ENCODE measurements at regions not wholly inside any gene's neighbourhood (a gene's known extent, or its start where the extent isn't known, plus 50 kb on each side); places are given as distances from the start of the nearest gene placed in this dataset.

GRCh38 chr11:39249566-39250365 lies 2209.7 kb downstream of the LRRC4C start:
- ChIA-PET POLR2A (no interaction called here), CTCF (no interaction called here)
- Mint-ChIP-seq H3K9me3 (peaks cover 7% of the 10 kb centered on the region), H3K36me3 (ENCODE audit: low read depth) (no peaks in the 10 kb centered on the region), H3K4me1 (ENCODE audit: low read depth) (no peaks in the 10 kb centered on the region), H3K27me3 (no peaks in the 10 kb centered on the region), H3K27ac (no peak overlapping the region), H3K4me3 (no peak overlapping the region)
- no peak for DNase-seq
- no peak for TF ChIP-seq CTCF (IDR thresholded peaks at IDR 0.05)
- intact Hi-C loops (cut with micrococcal nuclease): no loop called here
- ATAC-seq: no peak

- ATAC-seq (no peak), DNase-seq (no peak)
- intact Hi-C loops (cut with micrococcal nuclease): no loop called here
- no peak overlapping the region for H3K27ac Mint-ChIP-seq
- CTCF ChIA-PET: no interaction called here
- TF ChIP-seq CTCF (IDR thresholded peaks at IDR 0.05): no peak
- H3K27me3 Mint-ChIP-seq: no peaks in the 10 kb centered on the region
- H3K4me1 Mint-ChIP-seq (ENCODE audit: low read depth): no peaks in the 10 kb centered on the region
- H3K36me3 Mint-ChIP-seq (ENCODE audit: low read depth): no peaks in the 10 kb centered on the region
- no peaks in the 10 kb centered on the region for H3K9me3 Mint-ChIP-seq
- no peak overlapping the region for H3K4me3 Mint-ChIP-seq
- POLR2A ChIA-PET: no interaction called here
These were observed 2211.8 kb downstream of the LRRC4C start for GRCh38 chr11:39247570-39248137.

GRCh38 chr11:39239553-39239952 lies 2219.9 kb downstream of the LRRC4C start:
- Mint-ChIP-seq H3K27ac (no peak overlapping the region), H3K4me1 (ENCODE audit: low read depth) (no peaks in the 10 kb centered on the region), H3K9me3 (peaks cover 14% of the 10 kb centered on the region), H3K27me3 (no peaks in the 10 kb centered on the region), H3K36me3 (ENCODE audit: low read depth) (no peaks in the 10 kb centered on the region), H3K4me3 (no peak overlapping the region)
- intact Hi-C loops (cut with micrococcal nuclease): loop anchor here (10.0 kb wide), 1 partner anchor 65 kb away; no protein-coding TSS in a partner anchor
- ChIA-PET POLR2A (no interaction called here), CTCF (no interaction called here)
- ATAC-seq (no peak), DNase-seq (no peak)
- TF ChIP-seq CTCF (IDR thresholded peaks at IDR 0.05): no peak

- no peaks in the 10 kb centered on the region for H3K36me3 Mint-ChIP-seq (ENCODE audit: low read depth)
- CTCF ChIA-PET: no interaction called here
- intact Hi-C loops (cut with micrococcal nuclease): loop anchor here (10.0 kb wide), 1 partner anchor 62 kb away; no protein-coding TSS in a partner anchor
- no peaks in the 10 kb centered on the region for H3K27me3 Mint-ChIP-seq
- H3K4me3 Mint-ChIP-seq: no peak overlapping the region
- H3K9me3 Mint-ChIP-seq: peaks cover 23% of the 10 kb centered on the region
- ATAC-seq (no peak), DNase-seq (no peak)
- H3K4me1 Mint-ChIP-seq (ENCODE audit: low read depth): no peaks in the 10 kb centered on the region
- no peak overlapping the region for H3K27ac Mint-ChIP-seq
- POLR2A ChIA-PET: no interaction called here
- no peak for TF ChIP-seq CTCF (IDR thresholded peaks at IDR 0.05)
These were observed 2222.5 kb downstream of the LRRC4C start for GRCh38 chr11:39236916-39237315.

GRCh38 chr11:39221550-39222138 lies 2237.8 kb downstream of the LRRC4C start:
- no peak for TF ChIP-seq CTCF (IDR thresholded peaks at IDR 0.05)
- ChIA-PET POLR2A (no interaction called here), CTCF (no interaction called here)
- no peaks in the 10 kb centered on the region for H3K27me3 Mint-ChIP-seq
- intact Hi-C loops (cut with micrococcal nuclease): no loop called here
- no peaks in the 10 kb centered on the region for H3K36me3 Mint-ChIP-seq (ENCODE audit: low read depth)
- H3K27ac Mint-ChIP-seq: no peak overlapping the region
- DNase-seq: no peak
- H3K4me3 Mint-ChIP-seq: no peak overlapping the region
- H3K4me1 Mint-ChIP-seq (ENCODE audit: low read depth): no peaks in the 10 kb centered on the region
- peaks cover 7% of the 10 kb centered on the region for H3K9me3 Mint-ChIP-seq
- ATAC-seq: no peak

Data from activated CD8-positive, alpha-beta T cell treated with anti-CD3 and anti-CD28 coated beads for 36 hours (primary cell).